Esophagus squamous epithelium (tissue), 5 donors: ENCODE measurements at regions not wholly inside any gene's neighbourhood (a gene's known extent, or its start where the extent isn't known, plus 50 kb on each side); places are given as distances from the start of the nearest gene placed in this dataset.
A peak's percentile ranks its signal among the peaks of the same experiment; 100 is the strongest.

Experiments
- DNase-seq: peaks from one replicate; lab custom pipeline; 2025; lab: John Stamatoyannopoulos, UW
- H3K27ac ChIP-seq, 4 donors: fragments of 200-600 bp; sonication (generic); one replicate each; pipeline ENCODE4 v1.5.1; 2016 to 2019; ENCODE audit warnings: mild to moderate bottlenecking in 1 of 4
- H3K27me3 ChIP-seq, 4 donors: fragments of 200-600 bp; sonication (generic); 1 replicate in 3 of 4; 2 replicates in 1 of 4; pipeline versions ENCODE4 v1.5.1 to v1.6.0; 2017 to 2021; ENCODE audit warnings: antibody characterized with exemption in 1 of 4
- H3K36me3 ChIP-seq, 3 donors: fragments of 200-600 bp; sonication (generic); one replicate each; pipeline ENCODE4 v1.5.1; 2016 to 2019
- H3K4me1 ChIP-seq, 3 donors: fragments of 200-600 bp; sonication (generic); one replicate each; pipeline ENCODE4 v1.5.1; 2017 to 2019
- H3K4me3 ChIP-seq, 4 donors: fragments of 200-600 bp; sonication (generic); 1 replicate in 3 of 4; 2 replicates in 1 of 4; pipeline ENCODE4 v1.5.1; 2016 to 2019; ENCODE audit warnings: mild to moderate bottlenecking in 2 of 4, moderate library complexity in 1 of 4
- H3K9me3 ChIP-seq, 3 donors: fragments of 200-600 bp; sonication (generic); one replicate each; pipeline ENCODE4 v1.5.1; 2016 to 2019
- CTCF ChIP-seq, 6 experiments: fragments of 450-650 bp in 4 of 6; fragments of 200-600 bp in 2 of 6; sonication (generic) in 2 of 6; IDR thresholded peaks; one replicate each; pipeline ENCODE4 v1.5.1; 2016 to 2019; ENCODE audit warnings: antibody characterized with exemption in 6 of 6, mild to moderate bottlenecking in 4 of 6, moderate library complexity in 4 of 6
- POLR2A ChIP-seq, 4 donors: fragments of 450-650 bp; IDR thresholded peaks; one replicate each; pipeline ENCODE4 v1.6.1; 2017; ENCODE audit warnings: antibody characterized with exemption in 4 of 4, mild to moderate bottlenecking in 4 of 4, moderate library complexity in 3 of 4
- WGBS, 2 donors: methylation state at CpG; one replicate each; pipeline ENCODE4 v1.1.5; 2018; 5-methylcytosine and 5-hydroxymethylcytosine counted together
- intact Hi-C: fragments of 100-400 bp; cut with DNase I; formaldehyde crosslinking; loops from one replicate; pipeline ENCODE4 v1.15.0; 2022
- donor health status: DM: yes; HTN: yes; CAD: no.

GRCh38 chr18:43606795-43607194, 329.5 kb upstream of the SYT4 start:
- intact Hi-C loops = no loop called here
- DNase-seq = no peak
- Histone ChIP-seq H3K4me1 (no peaks in the 10 kb centered on the region), H3K36me3 (no peaks in the 10 kb centered on the region), H3K9me3 (peaks cover 0 to 11% (median 5%) of the 10 kb centered on the region in 3 donors), H3K4me3 (no peak overlapping the region), H3K27me3 (no peaks in the 10 kb centered on the region), H3K27ac (no peak overlapping the region)
- TF ChIP-seq CTCF (IDR thresholded peaks at IDR 0.05) (no peak), POLR2A (IDR thresholded peaks at IDR 0.05) (no peak)
- 46 to 71% methylated on average over 2 to 4 of the region's 5 CpGs for WGBS, 2 donors

- intact Hi-C loops = no loop called here
These were observed 343.6 kb upstream of the SYT4 start for GRCh38 chr18:43620936-43621335.

GRCh38 chr18:43622024-43622423, 344.7 kb upstream of the SYT4 start:
- WGBS, 2 donors = 57 to 67% methylated on average over 3 of the region's 3 CpGs
- Histone ChIP-seq H3K27ac (no peak overlapping the region), H3K4me3 (no peak overlapping the region), H3K4me1 (no peaks in the 10 kb centered on the region), H3K27me3 (no peaks in the 10 kb centered on the region), H3K9me3 (no peaks in the 10 kb centered on the region), H3K36me3 (no peaks in the 10 kb centered on the region)
- intact Hi-C loops = no loop called here
- no peak for TF ChIP-seq POLR2A (IDR thresholded peaks at IDR 0.05)
- no peak for TF ChIP-seq CTCF (IDR thresholded peaks at IDR 0.05)
- DNase-seq = no peak

More at GRCh38 chr18:43620936-43621335, 343.6 kb upstream of the SYT4 start:
- DNase-seq = no peak
- Histone ChIP-seq H3K4me3 (no peak overlapping the region), H3K9me3 (no peaks in the 10 kb centered on the region), H3K4me1 (no peaks in the 10 kb centered on the region), H3K27ac (no peak overlapping the region), H3K36me3 (no peaks in the 10 kb centered on the region), H3K27me3 (no peaks in the 10 kb centered on the region)
- peak; percentile 28 to 58 (median 36) for TF ChIP-seq CTCF (IDR thresholded peaks at IDR 0.05)
- TF ChIP-seq POLR2A (IDR thresholded peaks at IDR 0.05) = no peak
- 7 to 9% methylated on average over 2 of the region's 2 CpGs for WGBS, 2 donors

- Histone ChIP-seq H3K9me3 (no peaks in the 10 kb centered on the region), H3K36me3 (no peaks in the 10 kb centered on the region), H3K4me3 (no peak overlapping the region), H3K27ac (no peak overlapping the region), H3K4me1 (no peaks in the 10 kb centered on the region), H3K27me3 (no peaks in the 10 kb centered on the region)
- TF ChIP-seq POLR2A (IDR thresholded peaks at IDR 0.05) = no peak
- TF ChIP-seq CTCF (IDR thresholded peaks at IDR 0.05) = no peak
- DNase-seq = no peak
- intact Hi-C loops = no loop called here
- 54 to 65% methylated on average over 1 of the region's 1 CpG for WGBS, 2 donors
These were observed 348.3 kb upstream of the SYT4 start for GRCh38 chr18:43625582-43625981.

- WGBS, 2 donors = 78 to 84% methylated on average over 3 of the region's 3 CpGs
- Histone ChIP-seq H3K36me3 (no peaks in the 10 kb centered on the region), H3K4me1 (no peaks in the 10 kb centered on the region), H3K4me3 (no peak overlapping the region), H3K27me3 (no peaks in the 10 kb centered on the region), H3K9me3 (no peaks in the 10 kb centered on the region), H3K27ac (no peak overlapping the region)
- TF ChIP-seq POLR2A (IDR thresholded peaks at IDR 0.05) (no peak), CTCF (IDR thresholded peaks at IDR 0.05) (no peak)
- no peak for DNase-seq
- intact Hi-C loops = no loop called here
These were observed 350.7 kb upstream of the SYT4 start for GRCh38 chr18:43627848-43628530.
